NT2/D1 (cell line): ENCODE measurements at regions not wholly inside any gene's neighbourhood (a gene's known extent, or its start where the extent isn't known, plus 50 kb on each side); places are given as distances from the start of the nearest gene placed in this dataset.

Source experiments
- DNase-seq: peaks from one replicate; pipeline ENCODE4 v3.0.0-alpha.2; 2011; ENCODE audit warnings: low read depth, low spot score
- H3K27me3 ChIP-seq: 2 replicates; pipeline ENCODE4 v1.6.0; 2011; ENCODE audit warnings: mild to moderate bottlenecking; ENCODE audit not compliant: insufficient read length, insufficient read depth
- H3K36me3 ChIP-seq: 2 replicates; pipeline ENCODE4 v1.6.1; 2011; ENCODE audit warnings: mild to moderate bottlenecking, low read length, mixed read lengths; ENCODE audit not compliant: insufficient read depth, insufficient read length
- H3K4me1 ChIP-seq: 2 replicates; pipeline ENCODE4 v1.5.1; 2011; ENCODE audit not compliant: insufficient read depth, insufficient read length
- H3K4me3 ChIP-seq: 2 replicates; pipeline ENCODE4 v1.5.1; 2011; ENCODE audit warnings: low read depth; ENCODE audit not compliant: insufficient read length
- H3K9ac ChIP-seq: 2 replicates; pipeline ENCODE4 v1.6.0; 2011; ENCODE audit warnings: low read depth; ENCODE audit not compliant: insufficient read length
- H3K9me3 ChIP-seq: 2 replicates; pipeline ENCODE4 v1.5.1; 2011; ENCODE audit warnings: mild to moderate bottlenecking, low read length; ENCODE audit not compliant: insufficient read depth
- SUZ12 ChIP-seq: IDR thresholded peaks from 2 replicates; pipeline ENCODE4 v1.6.1; 2011; ENCODE audit not compliant: insufficient read length, insufficient read depth; ENCODE audit errors: extremely low read depth
- YY1 ChIP-seq: IDR thresholded peaks from 2 replicates; pipeline ENCODE4 v1.6.1; 2011; ENCODE audit not compliant: insufficient read length, insufficient read depth
- ZNF274 ChIP-seq: IDR thresholded peaks from 2 replicates; pipeline ENCODE4 v1.6.1; 2011; ENCODE audit warnings: mild to moderate bottlenecking, low read depth, low read length

DNA sequence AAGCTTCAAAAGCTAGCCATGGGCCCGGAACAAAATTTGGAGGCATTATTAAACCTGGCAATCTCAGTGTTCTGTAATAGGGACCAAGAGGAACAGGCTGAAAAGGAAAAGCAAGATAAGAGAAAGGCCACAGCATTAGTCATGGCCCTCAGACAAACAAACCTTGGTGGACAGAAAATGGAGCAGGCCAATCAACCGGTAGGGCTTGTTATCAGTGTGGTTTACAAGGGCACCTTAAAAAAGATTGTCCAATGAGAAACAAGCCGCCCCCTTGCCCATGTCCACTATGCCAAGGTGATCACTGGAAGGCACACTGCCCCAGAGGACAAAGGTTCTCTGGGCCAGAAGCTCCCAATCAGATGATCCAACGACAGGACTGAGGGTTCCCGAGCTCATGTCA lies 653.9 kb upstream of the TMEM132C start:
- Histone ChIP-seq H3K9me3 (peaks cover 9% of the 10 kb centered on the region), H3K27me3 (no peaks in the 10 kb centered on the region), H3K4me3 (no peak overlapping the region), H3K36me3 (no peaks in the 10 kb centered on the region), H3K9ac (no peak overlapping the region), H3K4me1 (no peaks in the 10 kb centered on the region)
- TF ChIP-seq YY1: no peak
- no peak for TF ChIP-seq ZNF274
- no peak for TF ChIP-seq SUZ12
- no peak for DNase-seq

DNA sequence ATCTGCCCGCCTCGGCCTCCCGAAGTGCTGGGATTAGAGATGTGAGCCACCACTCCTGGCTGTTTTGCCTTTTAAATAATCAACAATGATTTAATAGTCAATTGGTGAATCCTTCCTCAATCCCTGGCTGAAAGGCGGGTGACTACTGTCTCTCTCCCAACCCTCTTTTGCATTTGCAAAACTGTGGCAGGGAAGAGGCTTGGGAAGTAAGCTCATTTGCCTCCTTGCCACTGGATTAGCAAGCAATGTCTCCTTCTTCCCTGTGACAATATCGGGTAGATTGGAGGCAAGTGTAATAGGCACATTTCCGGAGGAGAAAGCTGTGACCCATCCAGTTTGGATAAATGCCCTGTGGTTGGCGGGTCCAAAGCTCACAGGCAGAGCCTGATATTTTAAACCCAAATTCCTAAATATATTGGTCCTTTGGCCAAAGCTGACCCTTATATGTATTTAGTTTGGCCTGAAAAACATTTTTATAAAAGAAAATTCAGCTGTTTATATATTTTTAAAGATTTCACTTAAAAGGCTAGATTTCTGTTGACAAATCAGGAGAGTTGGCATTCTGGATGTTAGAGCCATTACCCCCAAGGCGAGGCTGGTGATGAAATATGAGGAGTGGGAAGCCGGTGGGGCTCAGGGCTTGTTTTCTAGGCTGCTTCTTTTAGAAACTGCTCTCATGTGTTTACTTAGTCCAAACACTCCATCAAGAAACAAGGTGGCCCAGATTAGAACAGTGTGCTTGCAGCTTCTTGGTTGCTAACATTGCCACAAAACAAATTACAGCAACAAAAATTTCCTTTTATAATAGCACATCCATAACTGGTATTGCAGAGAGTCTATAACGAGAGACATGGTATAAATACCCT lies 646.9 kb upstream of the TMEM132C start:
- DNase-seq: peak; percentile 38
- TF ChIP-seq YY1 (no peak), ZNF274 (no peak), SUZ12 (no peak)
- no peak overlapping the region for H3K9ac ChIP-seq
- peaks cover 3% of the 10 kb centered on the region for H3K4me1 ChIP-seq
- H3K9me3 ChIP-seq: peaks cover 15% of the 10 kb centered on the region; the same call in 1 of the 2 replicates
- no peaks in the 10 kb centered on the region for H3K27me3 ChIP-seq
- no peaks in the 10 kb centered on the region for H3K36me3 ChIP-seq
- H3K4me3 ChIP-seq: no peak overlapping the region

DNA sequence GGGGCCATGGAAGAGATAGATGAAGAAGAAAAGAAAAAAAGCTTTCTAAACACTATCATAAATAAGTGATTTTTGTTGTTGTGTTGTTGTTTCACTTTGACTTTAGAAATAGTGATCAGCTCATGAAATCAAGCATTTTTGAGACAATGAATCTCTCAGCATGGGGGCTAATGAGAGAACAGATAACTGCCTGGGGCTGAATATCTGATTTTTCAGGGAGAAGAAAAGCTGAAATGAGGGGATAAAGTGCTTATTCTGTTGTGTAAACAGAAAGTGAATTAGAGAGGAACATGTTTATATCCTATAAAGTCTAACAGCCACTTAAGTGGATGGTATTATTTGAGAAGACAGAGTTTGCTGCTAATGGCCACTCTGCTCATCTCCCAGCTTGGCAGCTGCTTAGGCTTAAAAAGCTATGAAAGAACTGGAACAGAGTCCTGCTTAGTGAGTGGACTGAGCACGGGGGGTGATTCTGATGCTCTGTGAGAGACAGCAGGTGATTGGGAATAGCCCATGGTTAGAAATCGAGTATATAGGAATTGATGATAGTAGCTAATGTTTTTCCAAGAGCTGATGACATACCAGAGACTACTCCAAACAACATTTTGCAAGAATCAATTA lies 646.1 kb upstream of the TMEM132C start:
- Histone ChIP-seq H3K27me3 (no peaks in the 10 kb centered on the region), H3K4me3 (no peak overlapping the region), H3K4me1 (peaks cover 3% of the 10 kb centered on the region), H3K9me3 (peaks cover 15% of the 10 kb centered on the region; the same call in 1 of the 2 replicates), H3K9ac (no peak overlapping the region), H3K36me3 (no peaks in the 10 kb centered on the region)
- TF ChIP-seq ZNF274 (no peak), YY1 (no peak), SUZ12 (no peak)
- no peak for DNase-seq

DNA sequence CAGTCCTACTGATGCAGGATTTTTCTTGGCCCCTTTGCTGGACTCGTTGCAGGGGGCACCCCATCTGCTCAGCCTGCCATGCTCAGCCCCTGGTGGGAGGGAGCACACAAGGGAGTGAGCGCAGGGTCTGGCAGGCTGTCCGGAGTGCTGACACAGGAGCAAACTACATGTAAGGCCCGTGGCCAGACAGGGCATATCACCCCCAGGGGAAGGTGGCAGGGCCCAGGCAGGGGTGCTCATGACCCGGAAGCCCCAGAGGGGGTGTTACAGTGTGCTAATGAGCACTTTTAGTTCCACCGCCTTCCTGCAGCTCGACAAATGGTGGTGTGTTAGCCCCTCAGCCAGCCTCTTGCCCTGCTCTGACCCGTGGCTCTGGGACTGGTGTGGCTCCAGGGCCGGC lies 645.6 kb upstream of the TMEM132C start:
- DNase-seq: no peak
- H3K4me1 ChIP-seq: peaks cover 3% of the 10 kb centered on the region
- no peak for TF ChIP-seq ZNF274
- no peak for TF ChIP-seq SUZ12
- TF ChIP-seq YY1: no peak
- H3K9me3 ChIP-seq: peaks cover 15% of the 10 kb centered on the region; the same call in 1 of the 2 replicates
- H3K36me3 ChIP-seq: no peaks in the 10 kb centered on the region
- H3K9ac ChIP-seq: no peak overlapping the region
- H3K27me3 ChIP-seq: no peaks in the 10 kb centered on the region
- H3K4me3 ChIP-seq: no peak overlapping the region

DNA sequence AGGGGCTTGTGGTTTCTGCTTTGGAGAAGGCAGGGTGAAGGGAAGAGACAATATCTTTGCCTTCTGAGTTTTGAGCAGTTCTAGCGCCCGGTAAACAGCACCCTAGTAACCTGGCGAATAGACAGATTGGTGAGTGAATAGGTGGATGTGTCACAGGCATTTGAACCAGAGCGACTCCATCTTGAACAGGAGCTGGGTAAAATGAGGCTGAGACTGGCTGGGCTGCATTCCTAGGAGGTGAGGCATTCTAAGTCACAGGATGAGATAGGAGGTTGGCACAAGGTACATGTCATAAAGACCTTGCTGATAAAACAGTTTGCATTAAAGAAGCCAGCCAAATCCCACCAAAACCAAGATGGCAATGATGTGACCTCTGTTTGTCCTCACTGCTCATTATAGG lies 643.6 kb upstream of the TMEM132C start:
- Histone ChIP-seq H3K9me3 (peaks cover 15% of the 10 kb centered on the region; the same call in 1 of the 2 replicates), H3K36me3 (no peaks in the 10 kb centered on the region), H3K9ac (no peak overlapping the region), H3K4me1 (peaks cover 3% of the 10 kb centered on the region), H3K4me3 (no peak overlapping the region), H3K27me3 (no peaks in the 10 kb centered on the region)
- DNase-seq: no peak
- TF ChIP-seq ZNF274 (no peak), YY1 (no peak), SUZ12 (no peak)

DNA sequence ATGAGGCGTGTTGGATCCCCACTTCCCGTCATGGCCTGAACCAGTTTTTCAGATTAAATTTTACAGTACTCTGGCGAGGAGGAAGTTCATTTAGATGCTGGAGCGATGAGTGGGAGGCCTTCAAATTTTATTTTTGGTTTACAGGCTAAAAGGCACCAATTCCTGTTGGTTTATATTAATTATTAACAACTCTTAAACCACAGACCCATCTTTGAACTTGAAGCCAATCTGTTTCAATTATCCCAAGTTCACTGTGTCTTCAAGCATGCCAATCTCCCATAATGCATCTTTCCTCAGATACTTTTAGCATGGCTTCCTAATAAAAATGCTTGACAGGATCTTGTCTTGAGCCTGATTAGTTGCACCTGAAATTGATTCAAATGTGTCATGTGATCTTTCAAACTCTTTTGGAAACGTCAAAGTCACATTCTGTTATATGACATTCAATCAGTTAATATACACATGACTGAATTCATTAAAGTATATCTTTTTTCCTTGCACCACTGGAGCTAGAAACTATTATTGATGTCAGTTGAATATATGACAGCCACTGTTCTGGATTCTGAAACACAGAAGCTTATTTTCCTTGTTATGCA lies 641.7 kb upstream of the TMEM132C start:
- Histone ChIP-seq H3K9me3 (peaks cover 15% of the 10 kb centered on the region; the same call in 1 of the 2 replicates), H3K4me1 (peaks cover 2% of the 10 kb centered on the region), H3K27me3 (no peaks in the 10 kb centered on the region), H3K36me3 (no peaks in the 10 kb centered on the region), H3K9ac (no peak overlapping the region), H3K4me3 (no peak overlapping the region)
- no peak for TF ChIP-seq ZNF274
- TF ChIP-seq YY1: no peak
- TF ChIP-seq SUZ12: no peak
- no peak for DNase-seq

DNA sequence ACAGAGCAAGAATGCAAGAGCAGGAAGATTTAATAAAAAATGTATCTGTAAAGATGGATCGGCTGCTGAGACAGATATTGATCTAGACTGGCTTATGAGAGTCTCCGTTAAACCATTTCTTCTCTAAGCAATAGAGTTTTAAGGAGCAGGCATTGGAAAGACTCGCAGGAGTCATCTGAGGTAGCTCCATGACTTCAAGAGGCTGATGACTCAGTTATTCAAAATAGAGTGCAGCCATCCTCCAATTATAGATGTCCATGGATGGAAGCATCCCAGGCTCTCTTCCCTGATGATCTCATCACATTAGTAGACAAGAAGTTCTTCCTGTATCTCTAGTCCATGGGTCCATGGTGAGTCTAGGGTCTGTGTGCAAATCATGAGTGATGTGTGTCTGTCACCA lies 638.3 kb upstream of the TMEM132C start:
- Histone ChIP-seq H3K4me1 (no peaks in the 10 kb centered on the region), H3K4me3 (no peak overlapping the region), H3K9ac (no peak overlapping the region), H3K9me3 (no peaks in the 10 kb centered on the region), H3K36me3 (no peaks in the 10 kb centered on the region), H3K27me3 (no peaks in the 10 kb centered on the region)
- TF ChIP-seq SUZ12: no peak
- no peak for TF ChIP-seq YY1
- TF ChIP-seq ZNF274: no peak
- DNase-seq: no peak
